Suprapubic skin (tissue), 4 donors: ENCODE measurements at regions not wholly inside any gene's neighbourhood (a gene's known extent, or its start where the extent isn't known, plus 50 kb on each side); places are given as distances from the start of the nearest gene placed in this dataset.

Experiments used
- EP300 ChIP-seq: sonication (generic); formaldehyde crosslinking; IDR thresholded peaks from one replicate; pipeline ENCODE4 v1.6.1; 2017; ENCODE audit warnings: antibody characterized with exemption
- POLR2A ChIP-seq, 2 donors: fragments of 450-650 bp; IDR thresholded peaks; one replicate each; pipeline ENCODE4 v1.6.1; 2017; ENCODE audit warnings: antibody characterized with exemption in 2 of 2, mild to moderate bottlenecking in 2 of 2, moderate library complexity in 2 of 2
- POLR2AphosphoS5 ChIP-seq, 3 donors: sonication (generic); formaldehyde crosslinking; IDR thresholded peaks; one replicate each; pipeline ENCODE4 v1.6.1; 2017; ENCODE audit warnings: antibody characterized with exemption in 3 of 3
- TF ChIP-seq, protein P1 (sequence below), 2 donors: fragments of 200-600 bp in 1 of 2; fragments of 450-650 bp in 1 of 2; sonication (generic) in 1 of 2; IDR thresholded peaks; one replicate each; pipeline ENCODE4 v1.5.1; 2016 to 2019; ENCODE audit warnings: antibody characterized with exemption in 2 of 2, mild to moderate bottlenecking in 1 of 2, moderate library complexity in 1 of 2

DNA sequence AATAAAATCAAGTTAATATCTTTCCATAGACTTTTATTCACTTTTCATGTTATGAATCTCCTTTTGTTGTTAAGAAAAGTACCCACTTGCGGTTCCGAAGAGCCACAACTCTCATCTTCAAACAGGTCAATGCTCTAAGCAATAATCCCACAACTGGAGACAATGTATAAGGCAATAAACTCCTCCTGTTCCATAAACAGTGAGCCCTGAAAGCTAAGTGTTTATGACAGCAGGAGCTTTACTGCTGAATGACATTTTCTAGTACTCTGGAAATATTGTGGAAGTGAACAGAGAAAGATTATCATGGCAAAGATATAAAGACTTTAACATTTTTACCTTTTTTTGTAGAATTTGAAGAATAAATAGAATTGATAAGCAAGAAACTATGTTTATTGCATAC lies 213.5 kb upstream of the MBL2 start:
- TF ChIP-seq, protein P1, sequence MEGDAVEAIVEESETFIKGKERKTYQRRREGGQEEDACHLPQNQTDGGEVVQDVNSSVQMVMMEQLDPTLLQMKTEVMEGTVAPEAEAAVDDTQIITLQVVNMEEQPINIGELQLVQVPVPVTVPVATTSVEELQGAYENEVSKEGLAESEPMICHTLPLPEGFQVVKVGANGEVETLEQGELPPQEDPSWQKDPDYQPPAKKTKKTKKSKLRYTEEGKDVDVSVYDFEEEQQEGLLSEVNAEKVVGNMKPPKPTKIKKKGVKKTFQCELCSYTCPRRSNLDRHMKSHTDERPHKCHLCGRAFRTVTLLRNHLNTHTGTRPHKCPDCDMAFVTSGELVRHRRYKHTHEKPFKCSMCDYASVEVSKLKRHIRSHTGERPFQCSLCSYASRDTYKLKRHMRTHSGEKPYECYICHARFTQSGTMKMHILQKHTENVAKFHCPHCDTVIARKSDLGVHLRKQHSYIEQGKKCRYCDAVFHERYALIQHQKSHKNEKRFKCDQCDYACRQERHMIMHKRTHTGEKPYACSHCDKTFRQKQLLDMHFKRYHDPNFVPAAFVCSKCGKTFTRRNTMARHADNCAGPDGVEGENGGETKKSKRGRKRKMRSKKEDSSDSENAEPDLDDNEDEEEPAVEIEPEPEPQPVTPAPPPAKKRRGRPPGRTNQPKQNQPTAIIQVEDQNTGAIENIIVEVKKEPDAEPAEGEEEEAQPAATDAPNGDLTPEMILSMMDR (IDR thresholded peaks at IDR 0.05) = no peak
- TF ChIP-seq EP300 (no peak), POLR2A (IDR thresholded peaks at IDR 0.05) (no peak), POLR2AphosphoS5 (IDR thresholded peaks at IDR 0.05) (no peak)
